Natural killer cell (primary cell): ENCODE measurements at regions not wholly inside any gene's neighbourhood (a gene's known extent, or its start where the extent isn't known, plus 50 kb on each side); places are given as distances from the start of the nearest gene placed in this dataset.

Source experiments
- ATAC-seq, 3 donors: fragments of 150-1000 bp in 2 of 3; fragments of 200-7000 bp in 1 of 3; cut with Tn5 transposase; 1 replicate in 1 of 3; 2 replicates in 2 of 3; pipeline ENCODE4 v1.10.0; 2021; ENCODE audit warnings: mild to moderate bottlenecking in 2 of 3, moderate library complexity in 2 of 3
- DNase-seq, 2 donors: peaks; one replicate each; pipeline versions ENCODE4 v3.0.0 to v3.0.0-alpha.2; 2013 to 2021; ENCODE audit warnings: mixed read lengths in 1 of 2
- H3K27ac ChIP-seq: one replicate; pipeline ENCODE4 v1.5.1; 2013; ENCODE audit warnings: mild to moderate bottlenecking, low read length
- H3K27me3 ChIP-seq: one replicate; pipeline ENCODE4 v1.6.1; 2013; ENCODE audit warnings: low read length; ENCODE audit not compliant: control insufficient read depth, insufficient read depth
- H3K36me3 ChIP-seq: one replicate; pipeline ENCODE4 v1.6.1; 2013; ENCODE audit warnings: low read length; ENCODE audit not compliant: control insufficient read depth, insufficient read depth
- H3K4me1 ChIP-seq: one replicate; pipeline ENCODE4 v1.6.1; 2013; ENCODE audit warnings: low read length; ENCODE audit not compliant: control insufficient read depth, insufficient read depth
- H3K4me3 ChIP-seq: one replicate; pipeline ENCODE4 v1.5.1; 2013; ENCODE audit warnings: low read length
- H3K9me3 ChIP-seq: one replicate; pipeline ENCODE4 v1.6.1; 2013; ENCODE audit warnings: low read length; ENCODE audit not compliant: control insufficient read depth, insufficient read depth
- H3K27ac Mint-ChIP-seq, 2 donors: one replicate each; pipeline ENCODE4 v1.8.0; 2022; ENCODE audit warnings: mild to moderate bottlenecking in 2 of 2, mixed read lengths in 2 of 2, moderate library complexity in 1 of 2
- H3K27me3 Mint-ChIP-seq, 2 donors: one replicate each; pipeline ENCODE4 v1.8.0; 2022; ENCODE audit warnings: low read depth in 2 of 2, mixed read lengths in 2 of 2
- H3K36me3 Mint-ChIP-seq: one replicate; pipeline ENCODE4 v1.8.0; 2022; ENCODE audit warnings: mixed read lengths
- H3K4me1 Mint-ChIP-seq, 2 donors: one replicate each; pipeline ENCODE4 v1.8.0; 2022; ENCODE audit warnings: mixed read lengths in 2 of 2
- H3K4me3 Mint-ChIP-seq: one replicate; pipeline ENCODE4 v1.8.0; 2022; ENCODE audit warnings: mild to moderate bottlenecking, moderate library complexity, mixed read lengths
- H3K9me3 Mint-ChIP-seq, 2 donors: one replicate each; pipeline ENCODE4 v1.8.0; 2022; ENCODE audit warnings: mixed read lengths in 2 of 2
- WGBS: methylation state at CpG from one replicate; pipeline ENCODE4 v1.1.7; 2013; ENCODE audit warnings: missing lambda C conversion rate; ENCODE audit not compliant: insufficient coverage; 5-methylcytosine and 5-hydroxymethylcytosine counted together
- intact Hi-C: fragments of 100-400 bp; cut with micrococcal nuclease; formaldehyde crosslinking; loops from one replicate; pipeline ENCODE4 v1.14.2; 2022
- TF ChIP-seq, protein P1 (sequence below): fragments of 200-600 bp; IDR thresholded peaks from one replicate; pipeline ENCODE4 v1.8.0; 2022; ENCODE audit warnings: antibody characterized with exemption

DNA sequence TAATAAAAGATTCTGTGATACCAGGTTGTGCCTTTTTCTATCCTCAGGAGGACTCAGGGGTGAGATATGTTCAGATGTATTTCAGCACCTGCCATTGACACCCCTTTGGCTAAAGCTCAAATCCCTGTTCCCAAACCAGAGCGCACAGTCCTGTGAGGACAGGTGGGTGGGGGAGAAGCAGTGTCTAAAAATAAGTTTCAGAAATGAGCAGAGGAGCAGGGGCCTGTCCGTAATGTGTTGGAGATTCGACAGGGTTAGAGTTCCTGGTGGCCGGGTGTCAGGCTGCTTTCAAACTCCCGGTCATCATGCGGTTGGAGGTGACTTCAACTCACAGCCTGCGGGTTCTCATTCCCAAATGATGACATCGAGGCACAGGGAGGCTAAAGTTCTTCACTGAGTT is 211.5 kb downstream of the KLF6 start:
- Histone ChIP-seq H3K4me1 (no peaks in the 10 kb centered on the region), H3K4me3 (no peak overlapping the region), H3K27ac (no peak overlapping the region), H3K36me3 (no peaks in the 10 kb centered on the region), H3K9me3 (no peaks in the 10 kb centered on the region), H3K27me3 (no peaks in the 10 kb centered on the region)
- TF ChIP-seq, protein P1, sequence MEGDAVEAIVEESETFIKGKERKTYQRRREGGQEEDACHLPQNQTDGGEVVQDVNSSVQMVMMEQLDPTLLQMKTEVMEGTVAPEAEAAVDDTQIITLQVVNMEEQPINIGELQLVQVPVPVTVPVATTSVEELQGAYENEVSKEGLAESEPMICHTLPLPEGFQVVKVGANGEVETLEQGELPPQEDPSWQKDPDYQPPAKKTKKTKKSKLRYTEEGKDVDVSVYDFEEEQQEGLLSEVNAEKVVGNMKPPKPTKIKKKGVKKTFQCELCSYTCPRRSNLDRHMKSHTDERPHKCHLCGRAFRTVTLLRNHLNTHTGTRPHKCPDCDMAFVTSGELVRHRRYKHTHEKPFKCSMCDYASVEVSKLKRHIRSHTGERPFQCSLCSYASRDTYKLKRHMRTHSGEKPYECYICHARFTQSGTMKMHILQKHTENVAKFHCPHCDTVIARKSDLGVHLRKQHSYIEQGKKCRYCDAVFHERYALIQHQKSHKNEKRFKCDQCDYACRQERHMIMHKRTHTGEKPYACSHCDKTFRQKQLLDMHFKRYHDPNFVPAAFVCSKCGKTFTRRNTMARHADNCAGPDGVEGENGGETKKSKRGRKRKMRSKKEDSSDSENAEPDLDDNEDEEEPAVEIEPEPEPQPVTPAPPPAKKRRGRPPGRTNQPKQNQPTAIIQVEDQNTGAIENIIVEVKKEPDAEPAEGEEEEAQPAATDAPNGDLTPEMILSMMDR = no peak
- Mint-ChIP-seq H3K4me1 (peaks cover 2% of the 10 kb centered on the region in 2 donors), H3K27ac (no peak overlapping the region), H3K9me3 (no peaks in the 10 kb centered on the region), H3K4me3 (no peak overlapping the region), H3K36me3 (no peaks in the 10 kb centered on the region), H3K27me3 (peaks cover 0 to 14% of the 10 kb centered on the region in 2 donors)
- ATAC-seq (no peak), DNase-seq (no peak)
- WGBS = 79% methylated on average over 8 of the region's 8 CpGs
- intact Hi-C loops = no loop called here

DNA sequence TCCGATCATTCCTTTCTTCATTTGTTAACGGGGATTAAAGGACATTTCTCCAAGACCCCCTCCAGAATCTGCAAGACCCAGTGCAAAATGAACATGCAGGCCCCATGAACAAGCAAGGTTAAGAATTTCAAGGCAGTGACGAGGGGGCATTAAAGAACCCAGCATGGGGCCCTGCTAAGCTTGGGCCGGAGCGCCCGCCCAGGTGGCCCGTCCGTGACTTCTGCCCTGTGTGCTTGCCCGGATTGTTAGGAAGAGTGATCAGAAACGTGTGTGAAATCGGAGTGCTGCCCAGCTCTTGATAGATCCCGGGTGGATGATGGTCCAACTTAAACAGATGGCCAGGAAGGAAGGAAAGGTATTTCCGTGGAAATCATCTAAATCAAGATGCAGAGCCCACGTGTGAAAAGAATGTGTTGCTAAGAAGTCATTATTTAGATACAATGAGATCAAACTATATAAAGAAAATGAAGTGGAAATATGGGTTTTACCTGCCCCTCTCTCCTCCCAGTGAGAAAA is 213.6 kb downstream of the KLF6 start:
- Histone ChIP-seq H3K36me3 (no peaks in the 10 kb centered on the region), H3K4me1 (no peaks in the 10 kb centered on the region), H3K27ac (no peak overlapping the region), H3K4me3 (no peak overlapping the region), H3K9me3 (no peaks in the 10 kb centered on the region), H3K27me3 (no peaks in the 10 kb centered on the region)
- no peak overlapping the region for H3K4me3 Mint-ChIP-seq
- 91% methylated on average over 13 of the region's 14 CpGs for WGBS
- ATAC-seq = no peak
- H3K4me1 Mint-ChIP-seq = peaks cover 9 to 16% of the 10 kb centered on the region in 2 donors
- H3K36me3 Mint-ChIP-seq = no peaks in the 10 kb centered on the region
- no peaks in the 10 kb centered on the region for H3K9me3 Mint-ChIP-seq
- TF ChIP-seq, protein P1 = no peak
- H3K27me3 Mint-ChIP-seq = peaks cover 0 to 8% of the 10 kb centered on the region in 2 donors
- H3K27ac Mint-ChIP-seq = no peak overlapping the region
- DNase-seq = no peak
- intact Hi-C loops = no loop called here

DNA sequence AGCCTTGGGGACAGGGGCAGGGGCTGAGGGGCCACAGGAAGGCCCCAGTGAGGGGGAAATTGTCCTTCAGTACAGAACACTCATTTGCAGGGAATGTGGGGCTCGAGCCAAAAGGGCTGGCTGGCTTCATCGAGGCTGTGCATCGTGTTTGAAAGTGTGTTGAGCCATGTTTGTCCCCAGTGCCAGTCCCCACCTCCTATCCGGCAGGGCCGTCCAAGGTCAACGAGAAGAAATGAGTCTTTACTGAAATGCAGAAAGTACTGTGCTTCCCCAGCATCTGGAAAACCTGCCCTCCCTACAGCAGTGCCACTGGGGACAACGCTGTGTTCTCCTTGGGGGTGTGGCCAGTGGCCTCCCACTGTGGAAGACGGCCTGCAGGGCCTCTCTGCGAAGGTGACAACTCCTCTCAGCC is 214.1 kb downstream of the KLF6 start:
- ATAC-seq (no peak), DNase-seq (no peak)
- H3K27ac Mint-ChIP-seq = no peak overlapping the region
- intact Hi-C loops = no loop called here
- H3K27me3 Mint-ChIP-seq = peaks cover 0 to 8% of the 10 kb centered on the region in 2 donors
- H3K36me3 ChIP-seq = no peaks in the 10 kb centered on the region
- H3K4me3 Mint-ChIP-seq = no peak overlapping the region
- H3K4me3 ChIP-seq = no peak overlapping the region
- TF ChIP-seq, protein P1 = no peak
- H3K9me3 ChIP-seq = no peaks in the 10 kb centered on the region
- H3K4me1 Mint-ChIP-seq = peaks cover 9 to 16% of the 10 kb centered on the region in 2 donors
- H3K27ac ChIP-seq = no peak overlapping the region
- H3K9me3 Mint-ChIP-seq = no peaks in the 10 kb centered on the region
- H3K36me3 Mint-ChIP-seq = no peaks in the 10 kb centered on the region
- H3K4me1 ChIP-seq = no peaks in the 10 kb centered on the region
- H3K27me3 ChIP-seq = no peaks in the 10 kb centered on the region
- 93% methylated on average over 9 of the region's 9 CpGs for WGBS

DNA sequence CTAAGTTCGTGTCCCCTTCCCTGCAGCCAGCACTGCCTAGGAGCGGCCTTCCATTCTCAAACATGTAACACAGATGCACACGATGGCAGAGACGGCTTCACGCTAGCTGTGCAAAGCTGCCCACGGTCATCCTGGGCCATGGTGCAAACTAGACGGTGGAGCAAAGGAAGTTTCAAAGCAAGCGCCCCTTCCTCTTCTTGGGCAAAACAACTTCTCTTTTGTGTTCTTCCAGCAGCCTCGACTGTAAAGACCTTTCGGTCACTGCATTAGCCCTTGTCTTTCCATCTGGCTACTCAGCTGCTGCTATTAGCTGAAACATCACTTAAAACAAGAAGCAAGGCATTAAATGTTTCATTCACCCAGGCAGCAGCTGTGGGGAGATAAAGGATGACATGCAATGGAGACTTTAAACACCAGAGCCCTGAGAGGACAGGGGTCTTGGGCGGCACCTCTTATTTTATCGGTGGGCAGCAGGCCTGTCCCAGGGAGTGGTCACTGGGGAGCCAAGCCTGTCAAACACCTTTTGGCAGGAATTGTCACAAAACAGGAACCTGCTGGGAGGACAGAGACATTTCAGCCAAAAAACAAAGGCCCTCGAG is 214.8 kb downstream of the KLF6 start:
- Mint-ChIP-seq H3K27ac (no peak overlapping the region), H3K27me3 (peaks cover 0 to 8% of the 10 kb centered on the region in 2 donors), H3K4me1 (peaks cover 9 to 16% of the 10 kb centered on the region in 2 donors), H3K36me3 (no peaks in the 10 kb centered on the region), H3K9me3 (no peaks in the 10 kb centered on the region), H3K4me3 (no peak overlapping the region)
- intact Hi-C loops = no loop called here
- Histone ChIP-seq H3K4me3 (no peak overlapping the region), H3K4me1 (no peaks in the 10 kb centered on the region), H3K27me3 (no peaks in the 10 kb centered on the region), H3K9me3 (no peaks in the 10 kb centered on the region), H3K27ac (no peak overlapping the region), H3K36me3 (no peaks in the 10 kb centered on the region)
- ATAC-seq (no peak), DNase-seq (no peak)
- TF ChIP-seq, protein P1 = no peak
- WGBS = 75% methylated on average over 13 of the region's 13 CpGs
